NCI-H524 (cell line): ENCODE measurements at regions not wholly inside any gene's neighbourhood (a gene's known extent, or its start where the extent isn't known, plus 50 kb on each side); places are given as distances from the start of the nearest gene placed in this dataset.
A peak's percentile ranks its signal among the peaks of the same experiment; 100 is the strongest.

Experiments used
- DNase-seq, 2 experiments: peaks; one replicate each; lab custom pipeline; 2025; lab: John Stamatoyannopoulos, UW

GRCh38 chr7:38002689-38003088, 82.2 kb downstream of the EPDR1 start:
- DNase-seq = no peak

GRCh38 chr7:38006559-38006958, 86.1 kb downstream of the EPDR1 start:
- DNase-seq = no peak

- DNase-seq = no peak
Observed at GRCh38 chr7:38007096-38007495, 86.7 kb downstream of the EPDR1 start.

- no peak for DNase-seq
Observed at GRCh38 chr7:38013246-38013645, 92.8 kb downstream of the EPDR1 start.

- DNase-seq = no peak
Observed at GRCh38 chr7:38016567-38016966, 96.1 kb downstream of the EPDR1 start.

GRCh38 chr7:38017320-38017719, 96.9 kb downstream of the EPDR1 start:
- DNase-seq = no peak

- DNase-seq = no peak
Observed at GRCh38 chr7:38020121-38020785, 99.8 kb downstream of the EPDR1 start.

- no peak for DNase-seq
Observed at GRCh38 chr7:38021892-38022291, 101.5 kb downstream of the EPDR1 start.

- no peak for DNase-seq
Observed at GRCh38 chr7:38025815-38026214, 105.4 kb downstream of the EPDR1 start.

GRCh38 chr7:38027884-38028455, 107.5 kb downstream of the EPDR1 start:
- DNase-seq = no peak

- no peak for DNase-seq
Observed at GRCh38 chr7:38034062-38034908, 113.8 kb downstream of the EPDR1 start.

- no peak for DNase-seq
Observed at GRCh38 chr7:38040831-38041230, 120.4 kb downstream of the EPDR1 start.

- DNase-seq = no peak
Observed at GRCh38 chr7:38049679-38050078, 128.4 kb upstream of the STARD3NL start.

GRCh38 chr7:38051311-38051710, 126.7 kb upstream of the STARD3NL start:
- no peak for DNase-seq

GRCh38 chr7:38051786-38052185, 126.3 kb upstream of the STARD3NL start:
- DNase-seq = no peak

- peak in 1 of 2 experiments; percentile 10 for DNase-seq
Observed at GRCh38 chr7:38052786-38053185, 125.3 kb upstream of the STARD3NL start.

GRCh38 chr7:38054199-38054598, 123.8 kb upstream of the STARD3NL start:
- DNase-seq = peak in 1 of 2 experiments; percentile 53

GRCh38 chr7:38057829-38058228, 120.2 kb upstream of the STARD3NL start:
- peak in 1 of 2 experiments; percentile 21 for DNase-seq

GRCh38 chr7:38060116-38060515, 117.9 kb upstream of the STARD3NL start:
- DNase-seq = no peak

GRCh38 chr7:38060637-38061036, 117.4 kb upstream of the STARD3NL start:
- DNase-seq = no peak

GRCh38 chr7:38066391-38066790, 111.7 kb upstream of the STARD3NL start:
- DNase-seq = peak in 1 of 2 experiments; percentile 46

- no peak for DNase-seq
Observed at GRCh38 chr7:38068461-38068860, 109.6 kb upstream of the STARD3NL start.

- DNase-seq = no peak
Observed at GRCh38 chr7:38069052-38069451, 109.0 kb upstream of the STARD3NL start.
